IPS DF 6.9 (cell line): ENCODE measurements at regions not wholly inside any gene's neighbourhood (a gene's known extent, or its start where the extent isn't known, plus 50 kb on each side); places are given as distances from the start of the nearest gene placed in this dataset.

Experiments used
- DNase-seq: peaks from one replicate; pipeline ENCODE4 v3.0.0-alpha.2; 2013; ENCODE audit warnings: low read depth, low spot score
- H3K27ac ChIP-seq: one replicate; pipeline ENCODE4 v1.5.1; 2013; ENCODE audit warnings: low read length, control low read depth
- H3K27me3 ChIP-seq: 2 replicates; pipeline ENCODE4 v1.6.1; 2013; ENCODE audit warnings: mild to moderate bottlenecking, low read length; ENCODE audit not compliant: control insufficient read depth, insufficient read depth
- H3K36me3 ChIP-seq: 2 replicates; pipeline ENCODE4 v1.6.1; 2013; ENCODE audit warnings: low read length; ENCODE audit not compliant: control insufficient read depth, insufficient read depth
- H3K4me1 ChIP-seq: 2 replicates; pipeline ENCODE4 v1.6.1; 2013; ENCODE audit warnings: low read length; ENCODE audit not compliant: control insufficient read depth, insufficient read depth
- H3K4me3 ChIP-seq: 2 replicates; pipeline ENCODE4 v1.5.1; 2013; ENCODE audit warnings: mild to moderate bottlenecking, low read length
- H3K9me3 ChIP-seq: 2 replicates; pipeline ENCODE4 v1.6.1; 2013; ENCODE audit warnings: low read length, inconsistent platforms; ENCODE audit not compliant: control insufficient read depth, insufficient read depth
- WGBS: extraction: QIAGEN DNeasy Blood & Tissue Kit; methylation state at CpG from one replicate; pipeline ENCODE4 v1.1.7; 2013; ENCODE audit warnings: mixed read lengths, missing lambda C conversion rate; ENCODE audit not compliant: insufficient read length, insufficient coverage; 5-methylcytosine and 5-hydroxymethylcytosine counted together

GRCh38 chr7:84258628-84259027, 64.0 kb upstream of the SEMA3A start:
- Histone ChIP-seq H3K4me1 (no peaks in the 10 kb centered on the region), H3K9me3 (no peaks in the 10 kb centered on the region), H3K4me3 (no peak overlapping the region), H3K36me3 (no peaks in the 10 kb centered on the region), H3K27ac (no peak overlapping the region), H3K27me3 (no peaks in the 10 kb centered on the region)
- DNase-seq = no peak

GRCh38 chr7:84256571-84256971, 62.0 kb upstream of the SEMA3A start:
- Histone ChIP-seq H3K4me3 (no peak overlapping the region), H3K36me3 (no peaks in the 10 kb centered on the region), H3K9me3 (no peaks in the 10 kb centered on the region), H3K27me3 (no peaks in the 10 kb centered on the region), H3K27ac (no peak overlapping the region), H3K4me1 (peaks cover 2% of the 10 kb centered on the region; the same call in 1 of the 2 replicates)
- WGBS = no CpG with 5 or more reads among the region's 2 CpGs
- DNase-seq = no peak

DNA sequence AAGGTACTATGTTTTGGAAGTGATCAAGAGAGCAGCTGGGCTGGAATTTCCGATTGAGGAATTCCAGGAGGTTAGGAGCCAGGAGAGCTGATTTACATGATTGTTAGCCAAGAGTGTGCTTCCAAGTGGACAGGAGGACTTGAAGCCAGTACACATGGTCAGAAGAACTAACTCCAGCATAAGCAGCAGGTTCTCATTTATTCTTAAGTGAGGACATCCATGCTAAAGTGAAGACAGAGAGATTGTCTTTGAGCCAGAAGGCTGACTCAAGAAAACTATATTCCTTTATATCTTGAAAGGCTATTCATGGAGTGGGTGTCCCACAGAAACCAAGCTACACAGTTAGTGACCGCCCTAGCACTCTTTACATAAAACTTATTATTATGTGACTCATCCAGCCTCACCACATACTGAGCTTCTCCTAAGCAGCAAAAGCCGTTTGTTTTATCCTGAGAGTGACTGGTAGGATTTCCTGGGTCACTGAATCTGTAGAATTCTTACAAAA, 56.7 kb upstream of the SEMA3A start:
- no peaks in the 10 kb centered on the region for H3K27me3 ChIP-seq
- H3K9me3 ChIP-seq = no peaks in the 10 kb centered on the region
- no peaks in the 10 kb centered on the region for H3K36me3 ChIP-seq
- peaks cover 6% of the 10 kb centered on the region; the same call in 1 of the 2 replicates for H3K4me1 ChIP-seq
- whole genome bisulfite sequencing = no CpG with 5 or more reads among the region's 3 CpGs
- DNase-seq = no peak
- no peak overlapping the region for H3K4me3 ChIP-seq
- H3K27ac ChIP-seq = no peak overlapping the region

- no peak overlapping the region for H3K4me3 ChIP-seq
- H3K9me3 ChIP-seq = no peaks in the 10 kb centered on the region; the same call in 1 of the 2 replicates
- H3K4me1 ChIP-seq = peaks cover 6% of the 10 kb centered on the region; the same call in 1 of the 2 replicates
- no peaks in the 10 kb centered on the region for H3K36me3 ChIP-seq
- H3K27ac ChIP-seq = no peak overlapping the region
- H3K27me3 ChIP-seq = no peaks in the 10 kb centered on the region
- no peak for DNase-seq
Observed at GRCh38 chr7:84250452-84250851, 55.9 kb upstream of the SEMA3A start.

DNA sequence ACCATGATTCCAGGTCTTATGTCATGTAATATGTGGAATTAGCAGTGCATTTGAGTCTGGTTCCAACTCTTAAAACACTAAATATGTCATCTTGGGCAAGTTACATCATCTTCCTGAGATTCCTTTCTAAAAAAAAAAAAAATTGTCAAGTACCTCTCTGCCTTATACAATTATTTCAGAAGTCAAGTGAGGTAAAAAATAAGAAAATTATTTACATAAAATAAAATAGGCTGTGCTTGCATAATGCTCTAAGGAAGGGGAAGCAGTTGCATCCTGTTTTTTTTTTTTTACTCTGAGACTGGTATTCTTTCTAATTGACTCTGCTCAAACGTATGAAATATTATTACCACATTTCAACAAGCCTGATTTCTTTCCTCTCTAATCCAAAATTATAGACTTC, 55.1 kb upstream of the SEMA3A start:
- WGBS = no CpG with 5 or more reads among the region's 1 CpG
- Histone ChIP-seq H3K36me3 (no peaks in the 10 kb centered on the region), H3K4me1 (peaks cover 6% of the 10 kb centered on the region; the same call in 1 of the 2 replicates), H3K27ac (no peak overlapping the region), H3K27me3 (no peaks in the 10 kb centered on the region), H3K4me3 (no peak overlapping the region), H3K9me3 (no peaks in the 10 kb centered on the region; the same call in 1 of the 2 replicates)
- no peak for DNase-seq

- H3K9me3 ChIP-seq = no peaks in the 10 kb centered on the region; the same call in 1 of the 2 replicates
- no peak for DNase-seq
- H3K4me3 ChIP-seq = no peak overlapping the region
- H3K4me1 ChIP-seq = peaks cover 6% of the 10 kb centered on the region; the same call in 1 of the 2 replicates
- no peak overlapping the region for H3K27ac ChIP-seq
- no peaks in the 10 kb centered on the region for H3K36me3 ChIP-seq
- no CpG with 5 or more reads among the region's 3 CpGs for WGBS
- H3K27me3 ChIP-seq = no peaks in the 10 kb centered on the region
Observed at GRCh38 chr7:84248843-84249242, 54.3 kb upstream of the SEMA3A start.

DNA sequence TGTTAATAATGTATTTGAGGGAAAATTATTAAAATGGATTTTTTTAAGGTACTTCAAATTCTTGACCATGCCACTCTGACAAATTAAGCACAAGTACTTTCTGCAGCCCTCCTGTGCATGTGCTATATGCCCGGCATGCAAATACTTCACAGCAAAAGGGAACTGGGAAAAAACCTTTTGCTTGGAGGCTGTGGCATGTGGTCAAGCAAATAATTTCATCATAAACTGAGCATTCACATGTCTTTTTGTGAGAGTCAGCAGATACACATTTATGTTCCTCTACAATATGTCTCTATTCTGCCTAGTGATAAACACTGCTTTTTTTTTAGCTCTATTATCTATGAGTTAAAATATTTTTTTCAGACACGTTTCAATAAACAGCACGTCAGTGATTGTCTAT, 53.7 kb upstream of the SEMA3A start:
- Histone ChIP-seq H3K4me1 (peaks cover 6% of the 10 kb centered on the region; the same call in 1 of the 2 replicates), H3K27ac (no peak overlapping the region), H3K9me3 (no peaks in the 10 kb centered on the region; the same call in 1 of the 2 replicates), H3K27me3 (no peaks in the 10 kb centered on the region), H3K36me3 (no peaks in the 10 kb centered on the region), H3K4me3 (no peak overlapping the region)
- no peak for DNase-seq
- no CpG with 5 or more reads among the region's 3 CpGs for WGBS

DNA sequence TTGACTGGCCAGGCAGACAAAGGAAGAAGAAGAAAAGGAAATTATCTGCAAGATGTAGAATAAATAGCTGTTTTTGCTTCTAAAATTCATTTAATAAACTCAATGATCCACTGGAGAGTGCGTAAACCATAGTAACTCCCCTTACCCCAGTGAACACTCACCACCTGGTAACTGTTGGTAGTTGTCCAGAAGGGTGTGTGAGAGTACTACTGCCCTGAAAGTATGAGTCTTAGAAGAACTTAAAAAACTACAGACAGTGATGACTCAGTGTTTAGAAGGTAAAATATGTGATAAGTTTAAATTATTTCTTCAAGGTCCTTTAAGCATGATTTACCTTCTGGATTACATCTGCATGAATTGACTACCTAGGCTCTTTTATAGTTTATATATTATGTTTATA, 53.0 kb upstream of the SEMA3A start:
- Histone ChIP-seq H3K27me3 (no peaks in the 10 kb centered on the region), H3K4me3 (no peak overlapping the region), H3K36me3 (no peaks in the 10 kb centered on the region), H3K27ac (no peak overlapping the region), H3K9me3 (no peaks in the 10 kb centered on the region; the same call in 1 of the 2 replicates), H3K4me1 (peaks cover 6% of the 10 kb centered on the region; the same call in 1 of the 2 replicates)
- WGBS = no CpG with 5 or more reads among the region's 1 CpG
- DNase-seq = no peak

- H3K4me1 ChIP-seq = no peaks in the 10 kb centered on the region
- no peaks in the 10 kb centered on the region for H3K27me3 ChIP-seq
- DNase-seq = no peak
- H3K36me3 ChIP-seq = no peaks in the 10 kb centered on the region
- WGBS = no CpG with 5 or more reads among the region's 5 CpGs
- no peaks in the 10 kb centered on the region; the same call in 1 of the 2 replicates for H3K9me3 ChIP-seq
- H3K4me3 ChIP-seq = no peak overlapping the region
- H3K27ac ChIP-seq = no peak overlapping the region
Observed at GRCh38 chr7:84245835-84246234, 51.2 kb upstream of the SEMA3A start.
